Stimulated activated CD8-positive, alpha-beta memory T cell treated with anti-CD3 and anti-CD28 coated beads, Interleukin-4, amount 100 ng/mL, for 1 hour (primary cell): ENCODE measurements at regions not wholly inside any gene's neighbourhood (a gene's known extent, or its start where the extent isn't known, plus 50 kb on each side); places are given as distances from the start of the nearest gene placed in this dataset.
"Not testable (repeated sequence)": the region's sequence is repeated elsewhere in the genome, so short reads cannot be mapped to it uniquely, and the experiment has no call there.

Experiments
- DNase-seq, 2 donors: peaks; one replicate each; pipeline ENCODE4 v3.0.0-alpha.2; 2020; ENCODE audit warnings: low read depth in 2 of 2, low spot score in 1 of 2

DNA sequence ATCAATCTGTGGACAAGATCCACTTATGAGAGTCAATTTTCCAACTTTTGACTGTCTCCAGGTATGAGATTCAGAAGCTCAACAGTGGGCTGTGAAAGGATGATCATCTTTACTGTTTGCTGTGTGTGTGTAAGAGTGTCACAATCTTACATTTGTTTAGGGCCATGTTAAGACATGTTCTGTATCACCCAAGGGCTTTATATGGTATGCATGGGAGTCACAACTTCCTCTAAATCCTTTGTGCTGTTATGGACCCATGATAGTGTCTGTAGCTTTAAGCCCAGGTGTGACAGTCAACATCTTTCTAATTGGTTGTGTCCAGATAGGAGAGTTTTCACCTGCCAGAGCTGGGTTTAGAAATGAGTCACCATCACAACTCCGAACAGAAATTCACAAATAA, 70.2 kb downstream of the ZNF726 start:
- not testable (repeated sequence) for DNase-seq

DNA sequence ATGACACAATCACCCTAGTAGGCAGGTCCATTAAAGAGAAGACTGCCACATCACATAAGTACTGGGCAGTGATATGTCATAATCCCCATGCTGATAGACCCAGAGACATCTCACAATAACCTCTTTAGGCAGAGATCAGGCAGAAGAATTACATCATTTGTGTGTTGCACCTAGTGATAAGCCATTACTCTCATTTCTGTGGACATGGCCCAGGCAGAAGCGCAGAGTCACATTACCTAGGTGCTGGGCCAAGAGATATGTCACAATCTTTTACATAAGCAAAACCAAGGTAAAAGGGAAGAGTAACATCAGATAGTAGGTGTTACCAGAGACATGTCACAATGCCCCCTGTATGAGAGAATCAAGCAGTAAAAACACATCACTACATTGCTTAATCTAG, 71.9 kb downstream of the ZNF726 start:
- no peak for DNase-seq

DNA sequence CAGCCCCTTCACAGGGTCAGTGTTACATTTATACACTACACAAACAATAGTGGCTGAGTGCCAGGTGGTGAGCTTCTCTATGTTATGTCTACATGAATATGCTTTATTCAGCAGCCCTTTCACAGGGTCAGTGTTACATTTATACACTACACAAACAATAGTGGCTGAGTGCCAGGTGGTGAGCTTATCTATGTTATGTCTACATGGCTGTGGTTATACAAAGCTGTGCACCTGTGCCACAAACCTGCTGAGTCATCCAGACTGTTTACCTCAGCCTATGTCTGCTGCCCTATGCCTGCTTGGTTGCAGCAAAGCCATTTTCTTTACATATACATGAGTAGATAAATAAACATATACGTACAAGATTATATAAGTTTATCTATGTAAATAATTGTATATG, 76.5 kb downstream of the ZNF726 start:
- no peak for DNase-seq

DNA sequence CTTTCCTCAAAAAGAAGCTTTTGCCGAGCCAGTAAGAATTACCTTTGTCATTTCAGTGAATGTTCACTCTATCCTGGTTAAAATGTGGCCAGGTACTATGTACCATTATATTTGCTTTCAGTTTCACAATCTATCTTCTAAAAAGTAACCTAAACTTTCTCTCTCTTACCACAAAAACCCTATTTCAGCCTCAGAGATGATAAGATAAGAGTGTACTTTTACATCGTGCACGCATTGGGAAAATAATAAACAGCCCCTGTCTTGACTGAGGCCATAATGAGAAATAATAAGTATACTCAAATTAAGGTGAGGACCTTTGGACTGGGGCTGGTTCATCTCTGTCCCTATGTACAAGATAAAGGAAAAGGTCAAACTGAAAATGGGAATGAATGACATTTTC, 77.7 kb downstream of the ZNF726 start:
- DNase-seq, result no peak

DNA sequence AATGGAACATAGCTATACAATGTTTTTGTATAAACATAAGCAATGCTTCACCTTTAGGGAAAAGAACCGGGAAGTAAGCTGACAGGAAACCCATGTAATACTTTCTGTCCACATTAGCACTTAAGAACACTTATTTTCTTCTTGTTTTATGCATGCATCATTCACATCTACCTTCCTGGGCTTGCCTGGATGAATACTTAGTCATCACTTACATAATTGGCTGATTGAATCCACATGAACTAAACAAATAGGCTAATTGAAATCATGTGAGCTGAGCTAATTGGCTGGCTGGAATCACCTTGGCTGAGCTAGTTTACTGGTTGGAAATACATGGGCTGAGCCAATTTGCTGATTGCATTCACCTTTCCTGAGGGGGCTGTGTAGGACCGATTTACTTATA, 78.8 kb downstream of the ZNF726 start:
- DNase-seq, result no peak

DNA sequence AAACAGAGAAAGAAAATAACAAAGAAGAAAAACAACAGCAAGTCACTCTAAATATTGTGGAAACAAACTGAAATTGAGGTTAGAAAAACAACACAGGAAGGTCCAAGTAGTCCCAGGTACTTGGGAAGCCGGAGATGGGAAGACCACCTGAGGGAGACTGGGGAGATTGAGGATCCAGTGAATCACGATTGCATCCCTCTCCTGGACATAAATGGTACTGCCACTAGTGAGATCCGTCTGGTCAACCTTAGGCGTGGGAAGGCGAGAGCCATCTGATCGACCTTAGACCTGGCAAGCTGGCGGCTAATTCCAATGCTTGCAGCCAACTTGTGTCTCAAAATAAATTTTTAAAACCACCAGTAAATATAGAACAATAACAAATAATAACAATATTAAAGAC, 81.9 kb downstream of the ZNF726 start:
- DNase-seq, result no peak

DNA sequence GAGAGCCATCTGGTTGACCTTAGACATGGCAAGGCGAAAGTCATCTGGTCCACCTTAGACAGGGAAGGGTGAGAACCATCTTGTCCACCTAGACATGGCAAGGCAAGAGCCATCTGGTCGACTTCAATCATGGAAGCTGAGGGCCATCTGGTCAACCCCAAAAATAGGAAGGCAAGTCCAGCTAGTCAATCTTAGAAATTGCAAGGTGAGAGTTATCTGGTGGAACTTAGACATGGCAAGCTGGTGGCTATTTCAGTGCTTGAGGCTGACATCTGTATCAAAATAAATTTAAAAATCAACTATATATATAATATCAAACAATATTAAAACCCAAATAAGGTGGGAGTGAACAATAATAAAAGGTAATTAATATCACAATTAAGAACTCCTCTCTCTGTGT, 83.9 kb downstream of the ZNF726 start:
- no peak for DNase-seq

DNA sequence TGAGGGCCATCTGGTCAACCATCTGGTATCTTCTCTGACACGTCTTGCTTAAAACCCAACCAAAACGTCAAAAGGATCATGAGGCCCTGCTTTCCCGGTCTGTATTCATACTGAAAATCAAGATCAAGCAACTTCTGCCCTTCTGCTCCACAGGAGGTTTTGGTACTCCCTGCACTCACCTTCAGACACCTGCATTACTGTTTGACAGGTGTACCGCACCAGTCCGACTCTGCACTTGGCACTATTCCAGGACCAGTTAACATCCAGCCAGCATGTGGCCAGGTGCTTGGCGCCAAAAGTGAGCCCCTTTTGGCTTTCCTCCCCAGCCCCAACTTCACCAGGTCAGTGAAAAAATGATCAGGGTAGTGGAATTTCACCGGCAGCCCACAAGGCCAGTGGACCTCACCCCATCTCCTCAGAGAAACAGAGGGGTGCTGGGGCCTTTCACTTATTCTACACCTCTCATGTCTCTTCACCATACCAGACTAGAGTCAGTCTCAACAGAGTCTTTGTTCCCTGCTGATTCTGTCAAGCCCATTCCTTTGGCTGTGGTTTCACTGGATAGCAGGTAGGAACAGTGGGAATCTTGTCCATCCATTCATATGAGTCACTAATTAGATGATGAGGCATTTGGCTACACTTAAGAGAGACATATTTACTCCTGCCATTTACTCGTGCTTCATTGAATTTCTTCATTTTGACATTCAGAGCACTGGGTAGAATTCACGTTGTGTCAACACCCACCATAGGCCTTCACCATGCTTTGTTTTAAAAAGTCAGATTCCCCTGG, 85.3 kb downstream of the ZNF726 start:
- DNase-seq, result no peak

DNA sequence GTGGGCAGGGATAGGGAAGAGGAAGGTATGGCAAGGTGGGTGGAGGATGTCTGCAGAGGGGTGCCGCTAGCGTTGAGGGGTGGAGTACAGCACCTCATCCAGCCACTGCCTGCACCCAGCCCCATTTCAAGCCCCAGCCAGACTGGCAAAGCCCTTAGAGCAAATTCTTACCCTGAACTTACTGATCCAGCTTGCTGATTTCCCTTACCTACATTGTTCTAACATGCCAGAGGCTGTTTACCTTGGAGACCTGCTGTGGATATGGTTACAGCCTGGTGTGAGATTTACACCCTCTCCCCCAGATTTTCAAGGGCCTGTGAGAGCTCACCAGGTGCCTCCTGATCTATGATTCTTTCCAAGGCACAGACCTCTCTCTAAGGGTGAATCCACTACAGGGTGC, 86.0 kb downstream of the ZNF726 start:
- DNase-seq, result no peak

DNA sequence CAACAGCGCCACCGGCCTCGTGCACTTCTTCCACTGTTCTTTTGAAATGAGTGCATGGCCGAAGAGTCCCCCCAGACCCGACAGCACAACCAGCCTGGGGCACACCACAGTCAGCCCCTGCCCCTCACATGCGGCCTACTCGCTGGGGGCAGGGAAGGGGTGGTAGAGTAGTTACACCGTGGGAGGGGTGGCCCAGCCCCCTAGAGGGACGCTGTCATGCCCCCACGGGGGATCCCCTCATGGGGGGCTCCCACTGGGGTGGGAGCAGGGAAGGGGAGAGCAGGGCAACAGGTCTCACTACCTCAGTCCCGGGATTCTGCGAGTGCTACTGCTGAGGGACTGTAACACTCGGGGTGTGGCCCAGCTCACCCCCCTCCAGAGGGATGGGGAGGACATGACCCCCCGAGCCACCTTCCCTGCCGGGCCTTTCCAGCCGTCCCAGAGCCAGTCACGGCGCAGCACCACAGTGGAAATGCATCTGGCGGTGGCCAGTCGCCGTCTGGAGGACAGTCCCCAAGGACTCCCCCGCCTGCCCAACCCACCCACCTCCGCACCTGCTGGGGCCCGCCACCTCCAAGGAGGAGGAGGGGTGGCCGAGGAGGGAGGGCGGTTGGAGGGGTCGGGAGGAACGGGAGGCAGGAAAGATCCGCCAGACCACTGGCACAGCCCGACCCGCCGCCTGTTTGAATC, 84.6 kb upstream of the ZNF254 start:
- DNase-seq, result no peak

DNA sequence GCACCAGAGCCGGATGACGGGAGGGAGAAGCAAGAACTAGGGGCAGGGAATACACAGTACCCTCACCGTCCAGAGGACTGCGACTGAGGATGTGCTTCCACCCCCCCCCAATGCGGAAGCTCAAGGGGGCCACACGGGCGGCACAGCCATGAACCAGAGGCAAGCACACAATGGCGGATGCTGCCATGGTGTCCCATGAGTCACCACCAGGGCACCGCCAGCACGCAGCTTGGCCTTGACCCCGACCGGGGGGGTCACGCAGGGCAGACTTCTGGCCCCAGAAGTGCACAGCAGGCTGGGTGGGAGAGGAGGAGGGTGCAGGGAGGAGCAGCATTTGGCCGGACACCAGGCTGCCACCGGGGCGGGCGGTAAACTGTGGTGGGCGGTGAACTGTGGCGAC, 83.5 kb upstream of the ZNF254 start:
- DNase-seq, result no peak

DNA sequence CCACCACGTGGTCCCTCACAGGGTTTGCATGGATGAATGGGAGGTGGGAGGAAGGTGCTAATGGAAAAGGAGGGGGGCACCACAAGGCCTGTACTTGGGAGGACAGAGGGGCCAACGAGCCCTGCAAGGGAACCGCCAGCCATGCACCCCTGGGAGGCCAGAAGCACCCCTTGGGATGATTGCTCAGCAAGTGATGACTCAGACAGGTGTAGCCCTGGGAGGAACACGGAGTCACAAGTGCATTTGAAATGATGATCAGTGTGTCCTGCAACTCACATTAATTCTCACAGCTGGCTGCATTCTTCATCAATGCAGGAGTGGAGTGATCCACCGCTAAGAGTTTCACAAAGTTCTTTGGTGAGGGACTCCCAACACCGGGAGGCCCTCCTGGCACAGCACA, 82.8 kb upstream of the ZNF254 start:
- no peak for DNase-seq

DNA sequence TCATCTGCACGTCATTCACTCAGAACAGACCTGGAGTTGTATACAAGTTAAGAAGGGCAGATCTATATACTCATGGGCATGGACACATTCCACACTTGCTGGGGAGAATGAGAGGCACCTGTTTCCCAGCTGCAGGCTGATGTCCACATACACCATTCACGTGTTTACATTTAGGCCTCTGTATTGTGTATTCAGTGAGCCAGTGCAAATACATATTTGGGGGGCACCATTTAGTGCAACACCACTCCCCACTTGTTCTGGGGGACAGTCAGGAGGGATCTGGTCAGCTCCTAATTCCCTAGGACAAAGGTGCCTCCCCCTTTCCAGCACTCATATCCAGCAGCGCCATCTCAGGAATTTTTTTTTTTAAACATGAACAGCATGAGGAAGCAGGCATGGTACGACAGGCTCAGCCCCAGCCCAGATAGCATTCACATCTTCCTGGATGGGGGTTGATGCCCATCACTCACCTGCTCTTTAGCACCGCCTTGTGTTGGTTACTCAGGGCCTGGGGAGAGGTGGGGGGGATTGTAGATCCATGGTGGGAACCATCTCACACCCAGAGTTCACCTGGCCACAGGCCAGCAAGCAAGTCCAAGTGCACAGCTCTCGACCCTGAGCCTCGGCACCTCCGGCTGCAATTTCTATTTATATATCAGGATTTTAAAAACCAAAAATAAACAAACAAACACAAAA, 56.9 kb upstream of the ZNF254 start:
- no peak for DNase-seq

DNA sequence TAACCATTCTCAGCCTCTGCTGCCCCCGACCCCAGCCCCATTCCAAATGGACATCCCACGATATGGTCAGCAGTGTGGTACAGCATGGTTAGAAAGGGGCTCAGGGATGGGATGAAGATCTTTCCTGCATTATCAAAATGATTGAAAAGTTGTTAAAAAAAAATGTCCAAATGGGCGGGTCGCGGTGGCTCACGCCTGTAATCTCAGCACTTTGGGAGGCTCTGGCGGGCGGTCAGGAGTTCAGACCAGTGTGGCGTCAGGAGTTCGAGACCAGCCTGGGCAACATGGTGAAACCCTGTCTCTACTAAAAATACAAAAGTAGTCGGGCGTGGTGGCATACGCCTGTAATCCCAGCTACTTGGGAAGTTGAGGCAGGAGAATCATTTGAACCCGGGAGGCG, 54.3 kb upstream of the ZNF254 start:
- no peak for DNase-seq

DNA sequence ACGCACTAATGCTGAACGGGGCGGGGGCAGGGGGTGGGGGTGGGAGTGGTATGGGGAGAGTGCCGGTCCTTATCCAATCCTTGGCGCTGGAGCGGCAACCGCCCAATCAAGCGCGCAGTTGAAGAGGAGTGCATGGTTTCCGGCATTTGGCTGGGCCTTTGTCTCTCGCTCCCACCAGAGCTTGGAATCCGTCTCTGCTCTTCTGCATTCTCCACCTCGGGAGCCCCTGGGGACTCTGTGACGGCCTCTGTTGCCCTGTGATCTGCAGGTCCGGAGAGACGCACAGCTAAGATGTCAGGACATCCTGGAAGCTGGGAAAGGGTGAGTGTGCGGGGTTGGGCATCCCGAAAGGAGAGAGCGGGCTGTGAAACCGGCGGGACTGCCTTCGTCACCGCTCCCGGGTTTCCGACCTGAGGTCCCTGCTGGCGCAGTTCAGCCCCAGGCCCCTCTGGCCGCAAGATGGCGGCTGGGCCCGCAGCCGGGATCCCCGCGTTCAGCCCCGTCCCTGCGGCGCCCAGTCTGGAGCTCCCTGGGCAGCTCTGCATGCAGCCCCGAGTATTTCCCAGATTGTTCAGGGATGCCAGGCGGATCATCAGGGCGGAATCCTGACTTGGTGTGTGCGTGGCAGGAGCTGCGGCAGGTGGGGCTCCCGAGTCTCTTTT, 53.6 kb upstream of the ZNF254 start:
- peak; percentile 34 to 68 for DNase-seq

DNA sequence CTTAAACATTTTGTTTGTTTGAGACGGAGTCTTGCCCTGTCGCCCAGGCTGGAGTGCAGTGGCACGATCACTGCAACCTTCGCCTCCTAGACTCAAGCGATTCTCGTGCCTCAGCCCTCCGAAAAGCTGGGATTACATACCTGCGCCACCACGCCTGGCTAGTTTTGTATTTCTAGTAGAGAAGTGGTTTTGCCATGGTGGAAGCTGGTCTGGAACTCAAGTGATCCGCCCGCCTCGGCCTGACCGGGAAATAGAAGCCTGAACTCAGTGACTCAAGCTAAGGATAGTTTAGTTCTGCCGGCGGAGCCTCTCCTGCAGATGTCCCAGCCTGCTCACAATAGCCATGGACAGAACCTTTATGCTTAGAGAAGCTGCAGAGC, 53.0 kb upstream of the ZNF254 start:
- peak in 1 of 2 donors; percentile 2 for DNase-seq

DNA sequence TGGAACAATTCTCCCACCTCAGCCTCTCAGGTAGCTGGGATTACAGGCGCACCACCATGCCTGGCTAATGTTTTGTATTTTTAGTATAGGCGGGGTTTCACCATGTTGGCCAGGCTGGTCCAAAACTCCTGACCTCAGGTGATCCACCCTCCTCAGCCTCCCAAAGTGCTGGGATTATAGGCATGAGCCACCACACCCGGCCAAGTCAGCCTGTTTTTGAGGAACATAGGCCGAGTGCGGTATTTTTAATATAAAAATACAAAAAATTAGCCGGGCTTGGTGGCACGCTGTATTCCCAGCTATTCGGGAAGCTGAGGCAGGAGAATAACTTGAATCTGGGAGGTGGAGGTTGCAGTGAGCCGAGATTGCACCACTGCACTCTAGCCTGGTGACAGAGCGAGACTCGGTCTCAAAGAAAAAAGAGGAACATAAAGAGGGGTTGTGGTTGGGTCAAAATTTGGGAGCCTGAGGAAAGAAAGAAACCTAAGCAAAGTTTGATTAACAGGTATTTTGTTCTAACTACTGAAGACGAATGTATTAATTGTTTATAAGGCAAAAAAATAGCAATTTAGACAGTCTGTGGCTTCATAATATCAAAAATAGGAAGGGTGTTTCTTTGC, 51.6 kb upstream of the ZNF254 start:
- not testable (repeated sequence) for DNase-seq
